Hypothalamus (tissue), 51 donors: ENCODE measurements at regions not wholly inside any gene's neighbourhood (a gene's known extent, or its start where the extent isn't known, plus 50 kb on each side); places are given as distances from the start of the nearest gene placed in this dataset.

Experiments used
- DNase-seq, 51 donors: peaks; one replicate each; lab custom pipeline; 2025; lab: John Stamatoyannopoulos, UW

DNA sequence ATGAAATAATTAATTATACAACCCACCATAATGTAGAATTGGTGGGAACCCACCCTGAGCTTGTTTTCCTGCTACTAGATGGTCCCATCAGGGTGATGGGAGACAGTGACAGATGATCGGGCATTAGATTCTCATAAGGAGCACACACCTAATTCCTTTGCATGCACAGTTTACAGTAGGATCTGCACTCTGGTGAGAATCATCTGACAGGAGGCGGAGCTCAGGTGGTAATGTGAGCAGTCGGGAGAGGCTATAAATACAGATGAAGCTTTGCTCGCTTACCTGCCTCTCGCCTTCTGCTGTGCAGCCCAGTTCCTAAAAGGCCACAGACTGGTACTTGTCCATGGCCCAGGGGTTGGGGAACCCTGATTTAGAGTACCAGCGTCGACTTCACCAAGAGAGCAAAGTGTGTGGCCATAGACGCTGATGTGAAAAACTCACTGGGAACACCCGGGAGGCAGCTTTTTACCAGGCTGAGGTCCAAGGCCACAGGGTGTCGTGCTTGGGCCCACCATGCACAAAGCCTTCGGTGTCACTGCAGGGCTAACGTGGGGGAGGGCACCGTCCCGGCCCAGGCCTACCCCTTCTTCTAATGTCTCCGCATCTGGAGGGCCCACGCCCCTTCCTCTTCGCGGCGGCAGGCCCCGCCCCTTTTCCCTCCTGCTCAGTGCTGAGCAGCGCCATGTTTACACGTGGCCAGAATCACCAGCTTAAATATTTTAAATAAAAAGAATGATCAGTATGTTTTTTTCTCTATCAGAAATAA lies 296.8 kb upstream of the HDAC4 start:
- no peak for DNase-seq

DNA sequence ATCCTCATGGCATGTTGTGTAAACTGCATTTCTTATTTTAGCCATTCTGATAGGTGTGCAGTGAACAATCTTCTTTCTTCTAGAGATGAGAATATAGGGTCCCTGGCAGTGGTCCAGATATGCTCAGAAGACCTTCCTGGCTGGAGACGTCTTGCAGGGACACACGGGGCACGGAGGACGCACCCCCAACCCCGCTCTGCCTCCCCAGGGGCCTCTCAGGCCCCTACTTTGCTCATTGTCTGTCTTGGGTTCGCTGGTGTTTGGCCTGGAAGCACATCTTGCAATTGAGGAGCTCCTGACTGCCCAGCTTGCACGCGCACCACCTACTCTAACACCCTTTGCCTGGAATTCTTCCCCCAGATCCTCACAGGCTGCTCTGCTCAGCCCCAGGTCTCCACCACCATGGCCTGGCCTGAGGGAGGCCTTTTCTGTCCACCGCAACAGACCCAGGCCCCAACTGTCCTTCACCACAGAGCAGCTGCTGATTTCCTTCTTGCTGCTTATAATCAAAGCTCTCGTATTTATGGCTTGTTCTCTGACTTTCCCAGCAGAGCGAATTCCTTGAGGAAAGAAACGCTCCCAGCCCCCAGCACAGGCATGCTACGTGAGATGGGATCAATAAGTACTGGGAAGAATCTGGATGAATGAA lies 295.9 kb upstream of the HDAC4 start:
- DNase-seq, result no peak

DNA sequence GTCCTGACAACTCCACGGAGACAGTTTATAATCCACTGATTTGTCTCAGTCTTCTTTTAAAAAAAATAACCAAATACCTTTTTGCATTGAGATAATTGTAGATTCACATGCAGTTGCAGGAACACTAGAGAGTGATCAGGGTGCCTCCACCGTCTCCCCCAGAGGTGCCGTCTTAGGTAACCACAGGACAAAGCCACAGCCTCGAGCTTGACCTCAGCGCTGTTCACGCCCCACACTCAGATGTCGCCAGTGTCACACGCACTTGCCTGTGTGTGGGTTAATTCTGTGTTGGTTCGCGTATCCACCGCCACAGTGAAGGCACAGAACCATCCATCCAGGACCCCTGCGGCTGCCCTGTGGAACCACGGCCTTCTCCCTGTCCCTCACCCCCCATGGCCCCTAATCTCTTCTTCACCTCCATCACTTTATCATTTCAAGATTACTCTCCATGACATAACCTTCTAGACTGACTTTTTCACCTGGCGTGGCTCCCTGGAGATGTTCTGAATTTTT lies 295.0 kb upstream of the HDAC4 start:
- DNase-seq, result no peak

DNA sequence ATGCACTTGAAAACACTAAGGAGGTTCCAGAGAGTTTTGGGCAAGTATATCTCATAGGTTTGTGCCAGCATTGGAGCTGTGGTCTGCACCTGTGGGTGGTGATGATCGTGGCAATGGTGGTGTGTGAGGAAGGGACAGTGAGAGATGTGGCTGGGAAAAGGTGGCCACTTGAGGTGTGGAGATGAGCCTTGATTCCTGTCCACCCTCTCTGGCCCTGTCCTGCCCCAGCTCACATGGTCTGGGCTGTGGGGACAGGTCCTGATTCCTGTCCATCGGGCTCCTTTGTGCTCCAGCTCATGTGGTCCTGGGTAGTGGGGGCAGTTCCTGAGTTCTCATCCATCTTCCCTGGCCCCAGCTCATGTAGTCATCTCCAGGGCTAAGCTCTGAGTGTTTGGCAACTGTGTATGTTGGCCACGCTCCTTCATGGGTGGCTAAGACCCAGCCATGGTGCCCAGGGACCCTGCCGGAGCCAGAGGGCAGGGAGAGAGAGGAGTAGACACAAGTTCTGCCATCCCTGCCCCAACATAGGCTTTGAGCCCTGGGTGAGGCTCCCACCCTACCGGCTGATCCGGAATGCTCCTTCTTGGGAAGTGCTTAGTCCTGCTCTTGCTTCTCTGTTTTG lies 294.4 kb upstream of the HDAC4 start:
- no peak for DNase-seq

DNA sequence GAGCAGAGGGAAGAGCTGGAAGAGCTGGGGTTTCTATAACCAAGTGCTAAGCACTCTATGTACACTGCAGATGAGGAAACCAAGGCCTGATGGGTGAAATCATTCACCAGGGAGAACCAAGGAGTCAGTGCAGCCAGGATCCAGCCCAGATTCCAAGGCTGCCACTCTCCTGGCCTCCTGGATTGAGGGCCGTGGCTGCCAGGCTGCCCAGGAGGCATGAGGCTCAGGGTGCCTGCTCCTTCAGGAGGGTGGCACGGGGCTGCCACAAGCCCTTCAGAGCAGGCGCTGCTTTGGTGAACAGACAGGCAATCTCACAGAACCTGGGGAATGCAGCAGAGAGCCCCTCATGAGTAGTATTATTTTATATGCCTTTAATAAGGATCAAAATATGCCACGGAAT lies 293.7 kb upstream of the HDAC4 start:
- no peak for DNase-seq

DNA sequence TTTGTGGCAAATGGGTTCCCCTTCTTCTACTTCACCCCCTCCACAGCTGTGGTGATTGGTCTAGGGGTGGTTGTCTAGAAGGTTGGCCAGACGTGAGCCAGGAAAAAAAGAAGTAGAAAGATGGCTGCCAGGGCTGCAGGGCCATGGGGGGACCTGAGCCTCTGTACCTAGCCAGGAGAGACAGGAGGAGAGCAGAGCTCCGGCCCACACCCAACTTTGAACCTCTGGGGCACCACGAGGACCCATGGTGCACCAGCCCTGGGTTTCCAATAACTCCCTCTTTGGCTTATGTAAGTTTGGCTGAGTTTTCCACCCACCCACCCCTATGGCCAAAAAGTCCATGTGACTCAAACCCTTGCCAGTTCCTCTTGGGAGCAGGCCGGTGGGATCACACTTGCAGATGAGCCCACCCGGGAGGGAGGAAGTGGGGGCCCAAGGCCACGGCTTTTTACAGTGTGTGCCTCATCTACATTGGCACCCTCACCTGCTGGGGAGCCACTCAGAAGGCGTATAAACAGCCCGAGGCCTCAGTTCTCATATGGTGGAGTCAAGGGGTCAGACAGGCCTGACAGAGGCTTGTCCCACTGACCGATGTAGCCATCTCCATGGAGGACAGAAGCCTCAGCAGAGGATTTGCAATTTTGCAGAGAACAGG lies 293.1 kb upstream of the HDAC4 start:
- DNase-seq, result no peak

DNA sequence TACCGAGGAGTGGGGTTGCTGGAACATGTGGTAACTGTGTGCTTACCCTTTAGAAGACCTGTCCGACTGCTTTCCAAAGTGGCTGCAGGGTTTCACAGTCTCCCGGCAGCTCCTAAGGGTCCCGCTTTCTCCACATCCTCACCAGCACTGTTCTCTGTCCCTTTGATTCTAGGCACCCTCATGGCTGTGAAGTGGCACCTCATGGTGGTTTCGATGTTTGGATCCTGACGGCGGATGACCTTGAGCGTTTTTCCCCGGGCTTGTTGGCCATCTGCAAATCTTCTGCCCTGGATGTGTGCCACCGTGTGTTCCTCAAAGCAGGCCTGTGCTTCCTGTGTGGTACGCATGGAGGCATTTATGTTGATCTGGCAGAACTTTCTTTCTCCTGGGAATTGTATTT lies 292.5 kb upstream of the HDAC4 start:
- DNase-seq, result no peak

DNA sequence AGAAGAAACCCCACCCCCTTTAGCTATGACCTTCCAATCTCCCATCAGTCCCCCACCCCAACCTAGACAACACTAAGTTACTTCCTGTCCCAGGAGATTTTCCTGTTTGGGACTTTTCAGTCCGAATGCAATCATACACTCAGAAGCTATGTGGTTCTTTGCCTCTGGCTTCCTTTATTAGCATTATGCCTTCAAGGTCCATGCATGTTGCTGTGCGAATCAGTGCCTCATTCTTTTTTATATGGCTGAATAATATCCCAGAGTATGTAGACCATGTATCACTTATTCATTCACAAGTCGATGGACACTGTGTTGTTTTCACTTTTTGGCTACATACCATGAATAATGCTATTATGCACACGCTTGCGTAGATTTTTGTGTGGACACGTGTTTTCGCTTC lies 292.1 kb upstream of the HDAC4 start:
- DNase-seq, result no peak

DNA sequence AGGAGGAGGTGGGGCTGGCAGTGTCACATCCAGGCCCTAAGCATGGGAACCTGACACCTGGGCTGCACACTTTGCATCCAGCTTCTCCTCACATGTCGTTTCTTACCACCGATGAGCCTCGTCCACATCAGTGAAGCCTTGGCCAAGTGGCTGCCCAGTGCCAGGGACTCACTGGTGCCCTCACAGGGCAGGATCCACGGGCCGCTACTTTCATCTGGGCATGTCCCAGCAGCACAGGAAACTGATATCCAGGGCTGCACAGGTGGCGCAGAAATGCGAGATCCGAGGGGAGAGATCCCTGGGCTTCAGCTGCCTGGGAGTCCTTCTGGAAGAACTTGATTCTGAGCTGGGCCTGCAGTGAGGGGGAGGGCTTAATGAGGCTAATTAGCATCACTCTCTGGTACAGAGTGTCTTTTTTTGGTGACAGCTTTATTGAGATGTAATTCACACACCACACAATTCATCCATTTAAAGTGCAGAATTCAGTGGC lies 291.6 kb upstream of the HDAC4 start:
- DNase-seq, result peak in 12 of 51 donors; percentile 7 to 55 (median 21)

DNA sequence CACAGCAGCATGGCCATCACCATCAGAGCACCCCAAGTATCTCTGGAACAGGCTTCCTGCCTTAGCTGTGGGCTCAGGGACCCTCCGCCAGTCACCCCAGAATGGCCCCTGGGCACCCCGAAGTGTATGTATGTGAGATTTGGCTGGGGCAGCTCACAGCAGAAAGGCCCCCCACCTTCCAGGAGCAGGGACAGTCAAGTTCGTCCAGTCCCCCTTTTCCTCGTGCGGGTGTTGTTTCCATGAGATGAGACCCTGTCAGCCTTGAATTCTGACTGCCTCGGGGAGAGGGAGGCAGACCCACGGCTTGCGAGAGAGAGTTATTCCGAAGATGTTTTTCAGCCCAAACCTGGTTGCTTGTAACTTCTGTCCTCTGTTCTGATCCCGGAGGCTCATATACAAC lies 290.9 kb upstream of the HDAC4 start:
- no peak for DNase-seq

DNA sequence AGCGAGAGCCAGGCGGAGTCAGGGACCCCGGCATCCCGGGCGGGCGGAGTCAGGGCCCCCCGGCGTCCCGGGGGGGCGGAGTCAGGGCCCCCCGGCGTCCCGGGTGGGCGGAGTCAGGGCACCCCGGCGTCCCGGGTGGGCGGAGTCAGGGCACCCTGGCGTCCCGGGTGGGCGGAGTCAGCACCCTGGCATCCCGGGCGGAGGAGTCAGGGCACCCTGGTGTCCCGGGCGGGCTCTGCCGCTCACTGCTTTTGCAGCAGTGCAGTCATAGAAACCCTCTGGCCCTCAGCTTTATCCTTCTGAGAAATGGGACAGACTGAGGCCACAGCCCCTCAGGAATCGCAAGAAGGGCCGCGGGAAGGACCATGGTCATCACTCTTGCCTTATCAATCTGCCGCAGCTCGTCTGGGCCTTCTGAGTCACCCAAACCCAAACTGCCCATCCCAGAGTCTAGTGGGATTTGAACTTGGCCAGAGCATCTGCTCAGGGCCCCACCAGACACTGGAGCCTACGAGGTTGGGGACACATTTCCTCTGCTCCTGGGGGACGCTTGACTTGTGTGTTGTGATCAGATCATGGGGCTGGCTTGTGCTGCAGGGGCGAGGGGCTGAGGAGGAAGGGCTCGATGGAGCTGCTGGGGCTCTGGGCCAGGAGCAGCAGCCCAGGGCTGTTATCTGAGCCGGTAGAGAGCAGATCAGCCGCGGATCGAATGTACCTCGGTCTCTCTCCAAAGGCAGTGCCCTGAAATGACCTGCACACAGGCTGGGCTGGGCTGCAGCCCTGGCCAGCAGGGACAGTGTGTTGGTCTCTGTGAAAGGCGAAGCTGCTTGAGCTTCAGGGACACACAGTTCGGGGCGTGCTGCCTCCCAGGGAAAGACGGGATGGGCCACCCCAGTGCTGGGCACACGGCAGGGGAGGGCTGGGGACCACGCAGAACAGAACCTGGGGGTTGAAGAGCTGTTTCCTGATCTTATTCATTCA lies 290.1 kb upstream of the HDAC4 start:
- peak in 21 of 51 donors; percentile 21 to 79 (median 37) for DNase-seq

DNA sequence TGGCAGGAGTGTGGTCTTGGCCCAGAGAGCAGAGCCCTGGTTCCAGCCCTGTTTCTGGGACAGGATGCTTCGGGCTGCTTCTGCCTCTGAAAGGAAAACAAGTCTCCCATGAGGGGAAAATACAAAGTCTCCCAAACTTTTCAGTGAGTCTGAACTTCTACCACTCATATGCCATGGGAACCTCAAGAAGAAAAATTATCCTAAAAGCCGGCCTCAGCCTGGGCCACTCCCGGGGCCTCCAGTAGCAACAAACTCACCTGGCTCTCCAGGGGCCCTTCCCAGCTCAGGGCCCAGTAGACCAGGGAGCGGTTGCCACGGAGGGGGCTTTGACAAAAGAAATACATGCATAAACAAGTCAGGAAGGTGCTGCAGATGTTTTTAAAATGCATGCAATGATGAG lies 289.2 kb upstream of the HDAC4 start:
- peak in 1 of 51 donors; percentile 7 for DNase-seq

DNA sequence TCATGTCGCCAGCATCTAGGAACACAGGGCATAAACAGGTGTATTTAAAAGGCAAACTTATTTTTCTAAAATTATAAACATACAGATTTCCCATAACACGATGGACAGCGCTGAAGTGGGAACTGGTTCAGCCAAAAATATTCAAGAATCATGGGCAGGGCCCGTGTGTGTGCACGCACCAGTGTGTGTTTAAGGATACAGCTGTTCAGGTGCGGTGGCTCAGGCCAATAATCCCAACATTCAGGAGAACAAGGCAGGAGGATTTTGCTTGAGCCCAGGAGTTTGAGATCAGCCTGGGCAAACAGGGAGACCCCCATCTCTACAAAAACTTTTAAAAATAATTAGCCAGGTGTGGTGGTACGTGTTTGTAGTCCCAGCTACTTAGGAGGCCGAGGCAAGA lies 288.6 kb upstream of the HDAC4 start:
- DNase-seq, result no peak

DNA sequence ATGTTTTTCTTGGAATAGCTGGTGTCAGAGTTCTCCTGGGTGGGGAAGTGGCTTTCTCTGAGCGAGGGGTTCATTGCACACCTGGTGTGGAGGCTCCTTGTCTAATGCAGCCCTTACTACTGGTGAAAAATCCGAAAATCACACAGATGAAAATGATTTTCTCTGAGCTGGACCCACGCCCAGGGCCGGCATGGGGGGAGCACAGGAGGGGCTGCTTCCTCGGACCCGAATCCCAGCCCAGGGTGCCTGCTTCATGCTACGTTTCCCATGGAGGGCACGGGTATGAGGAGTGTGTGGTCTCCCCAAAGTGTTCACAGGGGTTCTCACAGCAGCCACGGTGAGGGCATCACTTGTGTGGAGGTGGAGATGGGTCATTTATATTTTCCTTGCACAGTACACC lies 288.0 kb upstream of the HDAC4 start:
- DNase-seq, result no peak

DNA sequence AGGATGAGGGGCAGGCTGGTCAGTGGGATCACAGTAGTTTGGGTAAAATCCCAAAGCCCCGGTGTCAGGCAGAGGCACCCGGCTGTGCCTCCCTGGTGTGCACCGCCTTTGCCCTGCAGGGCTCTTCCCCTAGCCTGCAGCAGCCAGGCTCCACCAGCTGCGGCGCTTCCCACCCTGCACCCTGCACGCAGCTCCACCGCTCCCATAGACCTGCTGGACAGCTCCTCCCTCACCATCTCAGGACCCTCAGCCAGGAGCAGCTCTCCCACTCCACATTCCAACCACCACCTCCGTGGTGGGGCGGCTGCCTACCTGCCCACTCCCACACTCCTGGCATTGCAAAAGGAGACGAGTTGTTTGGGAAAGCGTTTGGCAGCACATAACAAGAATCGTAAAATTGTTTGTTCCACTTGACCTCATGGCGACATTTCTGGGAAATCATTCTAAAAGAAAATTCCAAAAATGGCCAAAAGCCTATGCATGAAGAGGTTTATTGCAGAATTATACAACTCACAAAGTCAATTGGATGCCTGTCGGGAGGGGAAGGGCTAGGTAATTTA lies 287.4 kb upstream of the HDAC4 start:
- DNase-seq, result no peak

DNA sequence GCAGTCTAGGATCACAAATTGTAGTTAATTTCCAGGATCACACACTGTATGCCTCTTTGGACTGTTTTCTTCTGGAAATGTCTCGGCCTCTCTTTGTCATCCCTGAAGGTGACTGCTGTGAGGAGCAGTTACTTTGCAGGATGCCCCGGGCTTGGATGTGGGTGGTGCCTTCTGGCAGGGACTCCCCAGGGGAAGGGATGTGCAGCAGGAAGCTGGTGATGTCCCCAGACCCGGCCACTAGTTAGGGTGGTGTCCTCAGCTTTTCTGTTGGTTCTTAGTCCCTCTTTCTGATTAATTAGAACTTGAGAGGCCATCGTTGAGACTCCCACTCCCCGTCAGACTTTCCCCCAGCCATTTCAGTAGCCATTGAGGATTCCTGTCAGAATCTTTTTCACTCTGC lies 286.6 kb upstream of the HDAC4 start:
- DNase-seq, result no peak

DNA sequence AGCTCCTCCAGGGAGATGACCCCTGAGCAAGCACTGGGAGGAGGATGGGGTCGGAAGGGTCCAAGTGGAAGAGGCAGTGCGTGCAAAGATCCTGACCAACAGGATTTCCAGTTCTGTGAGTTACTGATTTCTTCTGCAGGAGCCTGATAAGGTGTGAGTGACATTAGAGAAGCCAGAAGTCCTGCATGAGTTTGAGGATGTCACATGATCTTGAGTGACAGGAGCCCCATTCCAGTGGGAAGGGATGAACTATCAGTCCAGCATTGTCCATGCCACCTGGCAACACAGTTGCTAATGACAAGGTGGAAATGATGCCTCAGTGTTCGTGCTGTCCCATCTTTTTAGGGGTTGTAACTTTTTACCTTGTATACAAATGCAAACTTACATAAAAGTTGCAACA lies 285.1 kb upstream of the HDAC4 start:
- DNase-seq, result no peak

DNA sequence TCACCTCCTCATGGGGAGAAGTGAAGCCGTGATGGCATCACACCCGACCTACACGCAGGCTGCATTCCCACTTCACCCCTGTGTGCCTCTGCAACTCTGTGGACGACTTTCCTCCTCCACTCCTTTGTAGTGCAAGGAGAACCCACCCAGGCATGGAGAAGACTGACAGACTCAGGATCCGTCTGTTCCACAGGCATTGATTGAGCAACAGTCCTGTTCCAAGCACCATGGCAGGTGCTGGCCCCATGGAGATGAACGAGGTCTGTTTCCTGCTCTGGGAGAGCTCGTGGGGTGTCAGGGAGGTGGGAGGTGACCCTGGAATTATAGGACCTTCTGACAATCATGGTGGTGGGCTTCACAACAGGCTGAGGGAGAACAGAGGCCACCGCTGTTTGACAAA lies 284.7 kb upstream of the HDAC4 start:
- DNase-seq, result no peak

DNA sequence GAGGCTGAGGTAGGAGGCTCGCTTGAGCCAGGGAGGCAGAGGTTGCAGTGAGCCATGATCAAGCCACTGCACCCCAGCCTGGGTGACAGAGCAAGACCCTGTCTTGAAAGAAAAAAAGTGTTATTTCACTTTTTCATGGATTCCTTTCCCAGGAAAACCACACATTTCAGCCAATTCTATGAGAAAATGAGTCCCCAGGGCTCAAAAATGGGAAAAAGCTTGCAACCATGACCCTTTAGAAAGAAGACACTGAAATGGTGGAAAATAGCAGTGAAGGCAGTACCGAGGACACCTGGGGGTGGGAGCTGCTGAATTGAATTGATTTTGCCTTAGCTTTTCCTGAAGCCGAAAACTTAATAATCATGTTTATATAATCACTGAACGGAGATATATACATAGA lies 284.2 kb upstream of the HDAC4 start:
- DNase-seq, result no peak
